ENCODE measurements at regions not wholly inside any gene's neighbourhood (a gene's known extent, or its start where the extent isn't known, plus 50 kb on each side); places are given as distances from the start of the nearest gene placed in this dataset.

DNA sequence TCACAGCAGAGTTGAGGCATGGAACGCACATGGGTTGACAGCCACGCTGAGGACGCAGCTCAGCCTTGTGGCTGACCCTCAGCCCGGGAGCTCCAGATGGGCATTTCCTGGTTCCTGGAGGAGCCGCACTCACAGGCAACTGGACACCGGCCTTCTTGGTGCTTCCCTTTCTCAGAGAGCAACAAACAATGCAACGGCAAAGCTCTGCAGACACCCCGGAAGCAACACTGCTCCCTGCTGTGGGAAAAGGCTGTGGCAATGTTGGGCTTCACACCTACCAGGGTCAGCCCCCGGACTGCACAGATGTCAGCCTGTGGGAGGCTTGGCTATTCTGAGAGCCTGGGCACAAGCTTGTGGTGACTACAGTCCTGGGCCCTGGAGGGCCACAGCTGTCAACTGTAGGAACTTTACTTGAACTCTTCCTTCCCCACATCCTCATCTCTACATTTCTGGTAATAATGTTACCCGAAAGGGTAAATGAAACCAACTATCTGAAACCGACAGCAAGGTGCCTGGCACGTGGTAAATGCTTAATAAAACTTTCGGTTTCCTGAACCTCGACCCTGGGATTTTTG, 597.5 kb upstream of the MKI67 start:
- DNase-seq (ENCODE audit: extremely low read depth in 1 of 2, low read depth in 1 of 2), result no peak

- DNase-seq (ENCODE audit: extremely low read depth in 1 of 2, low read depth in 1 of 2), result no peak
Observed at GRCh38 chr10:128725531-128725930, 599.3 kb upstream of the MKI67 start.

- no peak for DNase-seq (ENCODE audit: extremely low read depth in 1 of 2, low read depth in 1 of 2)
Observed at GRCh38 chr10:128727114-128727513, 600.9 kb upstream of the MKI67 start.

DNA sequence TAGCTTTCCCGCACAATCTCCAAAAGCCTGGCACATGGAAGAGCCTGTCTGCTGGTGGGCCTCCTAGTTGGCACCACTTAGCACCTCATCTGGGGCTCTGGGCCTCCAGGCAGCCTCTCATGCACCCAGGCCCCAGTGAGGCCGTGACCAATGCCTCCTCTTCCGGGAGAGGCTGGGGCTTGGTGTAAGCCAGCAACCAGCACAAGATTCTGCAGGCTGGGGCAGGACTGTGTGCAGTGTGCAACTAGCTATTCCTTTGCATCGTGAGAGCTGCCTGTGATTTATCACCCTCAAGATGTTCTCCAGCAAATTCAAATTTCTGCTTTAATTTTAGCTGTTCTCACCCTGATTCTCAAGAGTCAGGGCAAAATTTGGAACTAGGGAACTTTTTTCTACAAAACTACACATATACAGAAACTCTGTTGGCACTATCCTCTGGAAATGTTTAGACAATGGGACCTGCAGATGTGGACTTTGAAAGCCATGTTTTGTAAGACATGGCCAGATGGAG, 603.7 kb upstream of the MKI67 start:
- no peak for DNase-seq (ENCODE audit: extremely low read depth in 1 of 2, low read depth in 1 of 2)

DNA sequence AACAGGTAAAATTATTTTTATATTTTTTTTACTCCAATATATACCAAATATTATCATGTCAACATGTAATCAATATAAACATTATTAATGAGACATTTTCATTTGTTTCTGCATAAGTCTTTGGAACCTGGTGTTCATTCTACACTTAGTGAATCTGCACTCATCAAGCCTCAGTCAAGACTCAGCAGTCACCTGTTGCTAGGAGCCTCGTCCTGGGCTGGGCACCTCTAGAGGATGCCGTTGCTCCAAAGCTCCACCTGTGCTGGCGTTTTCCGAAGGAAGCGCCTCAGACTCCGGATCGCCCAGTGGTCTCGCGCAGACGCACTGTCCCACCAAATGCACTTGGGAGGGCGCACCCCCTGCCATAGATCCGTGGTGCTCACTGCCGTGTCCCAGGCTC, 604.7 kb upstream of the MKI67 start:
- DNase-seq (ENCODE audit: extremely low read depth in 1 of 2, low read depth in 1 of 2), result no peak

GRCh38 chr10:128734161-128734560, 607.9 kb upstream of the MKI67 start:
- DNase-seq (ENCODE audit: extremely low read depth in 1 of 2, low read depth in 1 of 2), result no peak

DNA sequence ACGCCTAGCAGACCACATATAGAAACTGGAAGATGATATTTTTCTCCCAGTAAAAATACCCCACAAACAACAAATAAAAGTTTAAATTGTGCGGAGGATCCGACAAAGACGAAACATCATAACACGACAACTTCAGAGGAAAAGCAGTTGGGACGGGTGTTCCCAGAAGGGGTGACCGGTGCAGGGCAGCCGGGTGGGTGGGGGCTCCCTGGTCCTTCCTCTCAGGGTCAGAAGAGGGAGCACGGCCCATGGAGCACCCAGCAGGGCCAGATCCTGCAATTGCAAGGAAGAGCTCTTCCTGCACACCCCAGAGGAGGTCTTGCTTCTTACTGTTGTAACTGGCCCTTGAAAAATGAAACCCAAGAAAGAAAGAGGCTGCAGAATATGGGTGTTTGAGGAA, 608.5 kb upstream of the MKI67 start:
- DNase-seq (ENCODE audit: extremely low read depth in 1 of 2, low read depth in 1 of 2), result no peak

- no peak for DNase-seq (ENCODE audit: extremely low read depth in 1 of 2, low read depth in 1 of 2)
Observed at GRCh38 chr10:128735996-128736395, 609.8 kb upstream of the MKI67 start.

GRCh38 chr10:128738386-128738915, 612.2 kb upstream of the MKI67 start:
- DNase-seq (ENCODE audit: extremely low read depth in 1 of 2, low read depth in 1 of 2), result no peak

DNA sequence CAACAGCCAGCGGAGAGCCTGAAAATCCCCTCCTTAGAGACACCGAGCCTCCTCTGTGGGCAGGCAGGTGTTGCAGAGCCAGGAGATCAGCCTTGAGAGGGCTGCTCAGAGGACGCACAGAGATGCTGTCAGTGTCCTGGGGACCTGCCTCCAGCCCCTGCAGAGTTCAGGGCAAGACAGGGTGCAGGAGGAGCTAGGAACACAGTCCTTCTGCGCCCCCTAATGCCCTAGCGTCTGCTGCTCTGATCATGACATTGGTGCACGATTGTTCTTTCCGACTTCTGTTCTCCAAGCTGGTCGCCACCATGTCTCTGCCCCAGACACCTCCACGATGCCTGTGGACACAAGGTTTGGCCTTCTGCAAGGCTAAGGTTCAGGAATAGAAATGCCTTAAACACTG, 613.7 kb upstream of the MKI67 start:
- DNase-seq (ENCODE audit: extremely low read depth in 1 of 2, low read depth in 1 of 2), result no peak

- no peak for DNase-seq (ENCODE audit: extremely low read depth in 1 of 2, low read depth in 1 of 2)
Observed at GRCh38 chr10:128741180-128741579, 615.0 kb upstream of the MKI67 start.

DNA sequence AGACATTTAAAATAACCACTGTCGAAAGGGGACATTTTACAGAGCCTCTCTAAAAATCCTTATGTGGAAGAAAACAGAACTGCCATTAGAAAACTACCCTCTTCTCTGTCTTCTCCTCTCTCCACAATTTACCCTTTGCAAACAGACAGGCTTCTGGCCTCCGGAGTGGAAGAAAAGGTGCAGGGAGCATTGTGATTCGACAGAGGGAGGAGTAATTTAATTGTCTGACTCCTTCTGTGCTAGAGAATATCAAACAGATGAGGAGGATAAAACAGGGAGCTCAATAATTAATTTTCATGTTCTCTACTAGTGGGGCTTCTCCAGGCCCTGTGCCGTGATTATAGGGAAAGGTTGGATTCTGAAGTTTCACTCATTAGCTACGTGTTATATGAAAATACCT, 615.5 kb upstream of the MKI67 start:
- DNase-seq (ENCODE audit: extremely low read depth in 1 of 2, low read depth in 1 of 2), result no peak

DNA sequence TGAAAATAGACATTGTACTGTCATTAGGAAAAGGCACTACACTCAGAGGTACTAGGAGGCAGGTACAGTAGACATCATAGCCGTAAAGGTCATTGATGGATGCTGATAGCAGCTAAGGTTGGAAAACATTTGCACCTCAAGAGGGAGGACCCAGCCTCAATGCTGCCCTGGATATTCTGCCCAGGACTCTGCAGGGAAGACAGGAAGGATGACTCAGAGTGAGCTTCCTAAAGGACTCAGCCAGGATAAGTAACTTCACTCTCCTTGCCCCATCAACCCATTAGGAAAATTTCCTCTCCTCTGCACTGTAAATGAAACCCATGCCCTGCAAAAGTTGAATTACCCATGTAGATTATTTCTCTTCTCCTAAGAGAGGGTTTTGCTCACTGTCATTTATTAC, 617.9 kb upstream of the MKI67 start:
- DNase-seq (ENCODE audit: extremely low read depth in 1 of 2, low read depth in 1 of 2), result no peak

GRCh38 chr10:128744811-128745305, 618.6 kb upstream of the MKI67 start:
- DNase-seq (ENCODE audit: extremely low read depth in 1 of 2, low read depth in 1 of 2), result no peak

- no peak for DNase-seq (ENCODE audit: extremely low read depth in 1 of 2, low read depth in 1 of 2)
Observed at GRCh38 chr10:128747582-128748346, 621.5 kb upstream of the MKI67 start.

- DNase-seq (ENCODE audit: extremely low read depth in 1 of 2, low read depth in 1 of 2), result no peak
Observed at GRCh38 chr10:128751284-128751683, 625.1 kb upstream of the MKI67 start.

DNA sequence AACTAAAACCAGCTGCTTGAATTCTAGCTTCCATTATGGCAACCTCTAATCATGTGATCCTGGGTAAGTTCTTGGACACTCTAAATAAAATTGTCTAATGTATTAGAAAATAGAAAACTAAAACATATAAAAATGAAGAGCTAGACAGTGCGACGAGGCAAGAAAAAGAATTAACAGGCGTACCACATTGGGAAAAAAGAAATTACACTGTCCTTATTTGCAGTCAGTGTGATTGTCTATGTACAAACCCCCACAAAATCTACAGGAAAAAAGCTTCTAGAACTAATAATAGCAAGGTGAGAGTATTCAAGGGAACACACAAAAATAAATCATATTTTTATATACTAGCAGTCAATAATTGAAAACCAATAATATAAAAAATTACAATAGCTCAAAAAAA, 625.6 kb upstream of the MKI67 start:
- DNase-seq (ENCODE audit: extremely low read depth in 1 of 2, low read depth in 1 of 2), result no peak

- DNase-seq (ENCODE audit: extremely low read depth in 1 of 2, low read depth in 1 of 2), result no peak
Observed at GRCh38 chr10:128759174-128759573, 633.0 kb upstream of the MKI67 start.

DNA sequence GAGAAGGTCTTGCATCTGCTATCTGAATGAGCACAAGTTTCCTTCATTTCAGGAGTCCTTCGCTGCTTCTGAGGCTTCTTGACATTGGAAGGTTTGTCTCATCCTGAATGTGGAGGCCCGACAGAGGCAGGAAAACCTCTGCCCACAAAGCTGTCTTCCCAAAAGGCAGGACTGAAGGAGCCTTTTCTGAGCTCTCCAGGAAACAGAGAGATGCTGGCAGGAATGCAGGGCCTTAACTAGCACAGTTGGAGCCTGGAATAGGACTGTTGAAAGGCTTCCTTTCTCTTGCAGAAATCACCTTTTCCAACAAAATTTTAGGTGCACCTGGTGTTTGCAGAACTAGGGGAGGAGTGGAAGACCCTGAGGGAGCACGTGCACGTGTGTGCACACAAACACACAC, 637.4 kb upstream of the MKI67 start:
- DNase-seq (ENCODE audit: extremely low read depth in 1 of 2, low read depth in 1 of 2), result no peak

- no peak for DNase-seq (ENCODE audit: extremely low read depth in 1 of 2, low read depth in 1 of 2)
Observed at GRCh38 chr10:128764190-128764589, 638.0 kb upstream of the MKI67 start.

- DNase-seq (ENCODE audit: extremely low read depth in 1 of 2, low read depth in 1 of 2), result no peak
Observed at GRCh38 chr10:128766915-128767314, 640.7 kb upstream of the MKI67 start.

DNA sequence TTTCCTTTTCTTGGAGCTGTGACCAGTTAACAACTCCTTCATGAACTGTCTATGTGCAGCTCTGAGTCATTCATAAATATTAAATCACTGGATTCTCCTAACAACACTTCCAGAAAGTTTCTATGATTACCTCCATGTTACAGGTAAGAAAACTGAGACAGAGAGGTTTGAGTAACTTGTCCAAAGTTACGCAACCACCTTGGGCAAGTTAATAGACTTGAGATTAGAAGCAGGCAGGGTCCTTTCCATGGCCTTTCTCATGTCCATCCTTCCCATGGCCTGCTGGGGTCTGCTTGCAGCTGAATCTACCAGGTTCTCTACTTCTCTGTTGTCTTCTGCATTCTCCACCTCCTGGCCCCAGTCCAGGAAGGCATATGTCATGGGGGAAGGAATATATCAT, 648.8 kb upstream of the MKI67 start:
- no peak for DNase-seq (ENCODE audit: extremely low read depth in 1 of 2, low read depth in 1 of 2)

All from activated CD8-positive, alpha-beta memory T cell treated with anti-CD3 and anti-CD28 coated beads for 1 hour (primary cell).